ENCODE measurements at regions not wholly inside any gene's neighbourhood (a gene's known extent, or its start where the extent isn't known, plus 50 kb on each side); places are given as distances from the start of the nearest gene placed in this dataset.

- Histone ChIP-seq H3K9me2 (replicated peaks; ENCODE audit: insufficient read depth, low read length) (no peaks in the 10 kb centered on the region), H3K27me3 (ENCODE audit: low read length) (no peaks in the 10 kb centered on the region), H3K36me3 (ENCODE audit: low read length) (no peaks in the 10 kb centered on the region), H3F3A (ENCODE audit: insufficient read depth) (no peaks in the 10 kb centered on the region), H3K9ac (ENCODE audit: low read length) (no peak overlapping the region), H3K9me3 (ENCODE audit: insufficient read depth, low read length) (no peaks in the 10 kb centered on the region), H3K79me2 (ENCODE audit: insufficient read depth, low read length) (no peaks in the 10 kb centered on the region), H4K20me1 (ENCODE audit: low read depth, low read length) (no peaks in the 10 kb centered on the region), H2AFZ (ENCODE audit: low read depth, low read length, severe bottlenecking) (no peak overlapping the region), H3K4me2 (ENCODE audit: low read depth, low read length, poor library complexity, severe bottlenecking) (no peak overlapping the region), H3K4me3 (ENCODE audit: insufficient read depth, low read length, poor library complexity, severe bottlenecking) (no peak overlapping the region), H3K27ac (ENCODE audit: low read depth, low read length) (no peak overlapping the region)
- no peak for TF ChIP-seq CTCF (IDR thresholded peaks at IDR 0.05; ENCODE audit: insufficient read depth, low read length, poor library complexity, severe bottlenecking)
- TF ChIP-seq EZH2phosphoT487 (conservative IDR thresholded peaks at IDR 0.05; ENCODE audit: low read length): no peak
Observed at GRCh38 chr2:59774821-59775433, 778.5 kb downstream of the BCL11A start.

GRCh38 chr2:59770651-59771050, 782.8 kb downstream of the BCL11A start:
- no peaks in the 10 kb centered on the region for H3K9me2 ChIP-seq (replicated peaks; ENCODE audit: insufficient read depth, low read length)
- no peaks in the 10 kb centered on the region for H3K9me3 ChIP-seq (ENCODE audit: insufficient read depth, low read length)
- H3K9ac ChIP-seq (ENCODE audit: low read length): no peak overlapping the region
- H3K27me3 ChIP-seq (ENCODE audit: low read length): no peaks in the 10 kb centered on the region
- H2AFZ ChIP-seq (ENCODE audit: low read depth, low read length, severe bottlenecking): no peak overlapping the region
- no peak overlapping the region for H3K27ac ChIP-seq (ENCODE audit: low read depth, low read length)
- H3F3A ChIP-seq (ENCODE audit: insufficient read depth): no peaks in the 10 kb centered on the region
- TF ChIP-seq EZH2phosphoT487 (conservative IDR thresholded peaks at IDR 0.05; ENCODE audit: low read length) (no peak), CTCF (IDR thresholded peaks at IDR 0.05; ENCODE audit: insufficient read depth, low read length, poor library complexity, severe bottlenecking) (no peak)
- no peaks in the 10 kb centered on the region for H4K20me1 ChIP-seq (ENCODE audit: low read depth, low read length)
- no peak overlapping the region for H3K4me2 ChIP-seq (ENCODE audit: low read depth, low read length, poor library complexity, severe bottlenecking)
- no peak overlapping the region for H3K4me3 ChIP-seq (ENCODE audit: insufficient read depth, low read length, poor library complexity, severe bottlenecking)
- H3K36me3 ChIP-seq (ENCODE audit: low read length): no peaks in the 10 kb centered on the region
- H3K79me2 ChIP-seq (ENCODE audit: insufficient read depth, low read length): no peaks in the 10 kb centered on the region

GRCh38 chr2:59761966-59762365, 791.5 kb downstream of the BCL11A start:
- TF ChIP-seq CTCF (IDR thresholded peaks at IDR 0.05; ENCODE audit: insufficient read depth, low read length, poor library complexity, severe bottlenecking) (no peak), EZH2phosphoT487 (conservative IDR thresholded peaks at IDR 0.05; ENCODE audit: low read length) (no peak)
- Histone ChIP-seq H3K4me2 (ENCODE audit: low read depth, low read length, poor library complexity, severe bottlenecking) (no peak overlapping the region), H3K36me3 (ENCODE audit: low read length) (no peaks in the 10 kb centered on the region), H3K27ac (ENCODE audit: low read depth, low read length) (no peak overlapping the region), H3K4me3 (ENCODE audit: insufficient read depth, low read length, poor library complexity, severe bottlenecking) (no peak overlapping the region), H3K9me2 (replicated peaks; ENCODE audit: insufficient read depth, low read length) (no peaks in the 10 kb centered on the region), H3K27me3 (ENCODE audit: low read length) (no peaks in the 10 kb centered on the region), H3K9ac (ENCODE audit: low read length) (no peak overlapping the region), H4K20me1 (ENCODE audit: low read depth, low read length) (no peaks in the 10 kb centered on the region), H3K79me2 (ENCODE audit: insufficient read depth, low read length) (no peaks in the 10 kb centered on the region), H2AFZ (ENCODE audit: low read depth, low read length, severe bottlenecking) (no peak overlapping the region), H3K9me3 (ENCODE audit: insufficient read depth, low read length) (no peaks in the 10 kb centered on the region), H3F3A (ENCODE audit: insufficient read depth) (no peaks in the 10 kb centered on the region)
